ENCODE measurements at regions not wholly inside any gene's neighbourhood (a gene's known extent, or its start where the extent isn't known, plus 50 kb on each side); places are given as distances from the start of the nearest gene placed in this dataset.

GRCh38 chr3:28139967-28140634 lies 101.3 kb upstream of the CMC1 start:
- Histone ChIP-seq H3K27me3 (ENCODE audit: control insufficient read depth, insufficient read depth, low read length) (no peaks in the 10 kb centered on the region), H3K4me3 (ENCODE audit: low read depth, low read length) (no peak overlapping the region), H3K36me3 (ENCODE audit: control insufficient read depth, insufficient read depth, low read length) (no peaks in the 10 kb centered on the region)
- no peak for DNase-seq (ENCODE audit: low read depth)
- TF ChIP-seq CTCF (IDR thresholded peaks at IDR 0.05; ENCODE audit: insufficient read depth, low read length, poor library complexity, severe bottlenecking): no peak

GRCh38 chr3:28140664-28141063 lies 100.8 kb upstream of the CMC1 start:
- no peak overlapping the region for H3K4me3 ChIP-seq (ENCODE audit: low read depth, low read length)
- no peaks in the 10 kb centered on the region for H3K36me3 ChIP-seq (ENCODE audit: control insufficient read depth, insufficient read depth, low read length)
- H3K27me3 ChIP-seq (ENCODE audit: control insufficient read depth, insufficient read depth, low read length): no peaks in the 10 kb centered on the region
- DNase-seq (ENCODE audit: low read depth): no peak
- no peak for TF ChIP-seq CTCF (IDR thresholded peaks at IDR 0.05; ENCODE audit: insufficient read depth, low read length, poor library complexity, severe bottlenecking)

- H3K4me3 ChIP-seq (ENCODE audit: low read depth, low read length): no peak overlapping the region
- DNase-seq (ENCODE audit: low read depth): no peak
- no peaks in the 10 kb centered on the region for H3K36me3 ChIP-seq (ENCODE audit: control insufficient read depth, insufficient read depth, low read length)
- no peak for TF ChIP-seq CTCF (IDR thresholded peaks at IDR 0.05; ENCODE audit: insufficient read depth, low read length, poor library complexity, severe bottlenecking)
- H3K27me3 ChIP-seq (ENCODE audit: control insufficient read depth, insufficient read depth, low read length): no peaks in the 10 kb centered on the region
These were observed 91.5 kb upstream of the CMC1 start for GRCh38 chr3:28149960-28150359.

GRCh38 chr3:28150465-28151206 lies 90.8 kb upstream of the CMC1 start:
- no peak for TF ChIP-seq CTCF (IDR thresholded peaks at IDR 0.05; ENCODE audit: insufficient read depth, low read length, poor library complexity, severe bottlenecking)
- no peak for DNase-seq (ENCODE audit: low read depth)
- no peaks in the 10 kb centered on the region for H3K27me3 ChIP-seq (ENCODE audit: control insufficient read depth, insufficient read depth, low read length)
- no peaks in the 10 kb centered on the region for H3K36me3 ChIP-seq (ENCODE audit: control insufficient read depth, insufficient read depth, low read length)
- no peak overlapping the region for H3K4me3 ChIP-seq (ENCODE audit: low read depth, low read length)

GRCh38 chr3:28151207-28151550 lies 90.2 kb upstream of the CMC1 start:
- no peak for TF ChIP-seq CTCF (IDR thresholded peaks at IDR 0.05; ENCODE audit: insufficient read depth, low read length, poor library complexity, severe bottlenecking)
- no peaks in the 10 kb centered on the region for H3K27me3 ChIP-seq (ENCODE audit: control insufficient read depth, insufficient read depth, low read length)
- no peak overlapping the region for H3K4me3 ChIP-seq (ENCODE audit: low read depth, low read length)
- no peaks in the 10 kb centered on the region for H3K36me3 ChIP-seq (ENCODE audit: control insufficient read depth, insufficient read depth, low read length)
- no peak for DNase-seq (ENCODE audit: low read depth)
